ENCODE measurements at regions not wholly inside any gene's neighbourhood (a gene's known extent, or its start where the extent isn't known, plus 50 kb on each side); places are given as distances from the start of the nearest gene placed in this dataset.
"Not testable (repeated sequence)": the region's sequence is repeated elsewhere in the genome, so short reads cannot be mapped to it uniquely, and the experiment has no call there.

- no peak for DNase-seq (ENCODE audit: low spot score)
- TF ChIP-seq CTCF (IDR thresholded peaks at IDR 0.05; ENCODE audit: extremely low read depth, missing control alignments) = no peak
These were observed 74.7 kb downstream of the LPAR4 start for GRCh38 chrX:78822157-78822690.

GRCh38 chrX:78831523-78831922 lies 84.0 kb downstream of the LPAR4 start:
- DNase-seq (ENCODE audit: low spot score) = peak; percentile 1
- no peak for TF ChIP-seq CTCF (IDR thresholded peaks at IDR 0.05; ENCODE audit: extremely low read depth, missing control alignments)

GRCh38 chrX:78838709-78839108 lies 91.2 kb downstream of the LPAR4 start:
- DNase-seq (ENCODE audit: low spot score) = no peak
- TF ChIP-seq CTCF (IDR thresholded peaks at IDR 0.05; ENCODE audit: extremely low read depth, missing control alignments) = no peak

GRCh38 chrX:78839711-78840110 lies 92.2 kb downstream of the LPAR4 start:
- no peak for DNase-seq (ENCODE audit: low spot score)
- TF ChIP-seq CTCF (IDR thresholded peaks at IDR 0.05; ENCODE audit: extremely low read depth, missing control alignments) = no peak

- not testable (repeated sequence) for DNase-seq (ENCODE audit: low spot score)
These were observed 96.7 kb downstream of the LPAR4 start for GRCh38 chrX:78844218-78844617.

GRCh38 chrX:78881248-78881647 lies 63.9 kb upstream of the P2RY10 start:
- not testable (repeated sequence) for DNase-seq (ENCODE audit: low spot score)

GRCh38 chrX:78886550-78886949 lies 58.6 kb upstream of the P2RY10 start:
- peak; percentile 10 for DNase-seq (ENCODE audit: low spot score)
- no peak for TF ChIP-seq CTCF (IDR thresholded peaks at IDR 0.05; ENCODE audit: extremely low read depth, missing control alignments)
